NCI-H2107 treated with DMSO at 0.1 percent for 48 hours (cell line): ENCODE measurements at regions not wholly inside any gene's neighbourhood (a gene's known extent, or its start where the extent isn't known, plus 50 kb on each side); places are given as distances from the start of the nearest gene placed in this dataset.

Experiments used
- DNase-seq: peaks from one replicate; lab custom pipeline; 2025; ENCODE audit not compliant: unreplicated experiment; lab: John Stamatoyannopoulos, UW

GRCh38 chr3:5068531-5069050 lies 53.5 kb upstream of the ARL8B start:
- DNase-seq = no peak

- DNase-seq = no peak
These were observed 52.5 kb upstream of the ARL8B start for GRCh38 chr3:5069627-5070026.

GRCh38 chr3:5071061-5071460 lies 51.0 kb upstream of the ARL8B start:
- no peak for DNase-seq

- no peak for DNase-seq
These were observed 49.8 kb upstream of the ARL8B start for GRCh38 chr3:5072100-5072816.
